Esophagus squamous epithelium (tissue), 5 donors: ENCODE measurements at regions not wholly inside any gene's neighbourhood (a gene's known extent, or its start where the extent isn't known, plus 50 kb on each side); places are given as distances from the start of the nearest gene placed in this dataset.

Experiments used
- DNase-seq: peaks from one replicate; lab custom pipeline; 2025; lab: John Stamatoyannopoulos, UW
- H3K27ac ChIP-seq, 4 donors: fragments of 200-600 bp; sonication (generic); one replicate each; pipeline ENCODE4 v1.5.1; 2016 to 2019; ENCODE audit warnings: mild to moderate bottlenecking in 1 of 4
- H3K27me3 ChIP-seq, 4 donors: fragments of 200-600 bp; sonication (generic); 1 replicate in 3 of 4; 2 replicates in 1 of 4; pipeline versions ENCODE4 v1.5.1 to v1.6.0; 2017 to 2021; ENCODE audit warnings: antibody characterized with exemption in 1 of 4
- H3K36me3 ChIP-seq, 3 donors: fragments of 200-600 bp; sonication (generic); one replicate each; pipeline ENCODE4 v1.5.1; 2016 to 2019
- H3K4me1 ChIP-seq, 3 donors: fragments of 200-600 bp; sonication (generic); one replicate each; pipeline ENCODE4 v1.5.1; 2017 to 2019
- H3K4me3 ChIP-seq, 4 donors: fragments of 200-600 bp; sonication (generic); 1 replicate in 3 of 4; 2 replicates in 1 of 4; pipeline ENCODE4 v1.5.1; 2016 to 2019; ENCODE audit warnings: mild to moderate bottlenecking in 2 of 4, moderate library complexity in 1 of 4
- H3K9me3 ChIP-seq, 3 donors: fragments of 200-600 bp; sonication (generic); one replicate each; pipeline ENCODE4 v1.5.1; 2016 to 2019
- CTCF ChIP-seq, 6 experiments: fragments of 450-650 bp in 4 of 6; fragments of 200-600 bp in 2 of 6; sonication (generic) in 2 of 6; IDR thresholded peaks; one replicate each; pipeline ENCODE4 v1.5.1; 2016 to 2019; ENCODE audit warnings: antibody characterized with exemption in 6 of 6, mild to moderate bottlenecking in 4 of 6, moderate library complexity in 4 of 6
- POLR2A ChIP-seq, 4 donors: fragments of 450-650 bp; IDR thresholded peaks; one replicate each; pipeline ENCODE4 v1.6.1; 2017; ENCODE audit warnings: antibody characterized with exemption in 4 of 4, mild to moderate bottlenecking in 4 of 4, moderate library complexity in 3 of 4
- WGBS, 2 donors: methylation state at CpG; one replicate each; pipeline ENCODE4 v1.1.5; 2018; 5-methylcytosine and 5-hydroxymethylcytosine counted together
- intact Hi-C: fragments of 100-400 bp; cut with DNase I; formaldehyde crosslinking; loops from one replicate; pipeline ENCODE4 v1.15.0; 2022
- donor health status: DM: yes; HTN: yes; CAD: no.

- DNase-seq, result no peak
- Histone ChIP-seq H3K27ac (no peak overlapping the region), H3K9me3 (no peaks in the 10 kb centered on the region), H3K4me3 (no peak overlapping the region), H3K4me1 (no peaks in the 10 kb centered on the region), H3K36me3 (no peaks in the 10 kb centered on the region), H3K27me3 (no peaks in the 10 kb centered on the region)
- intact Hi-C loops, result no loop called here
- TF ChIP-seq POLR2A (IDR thresholded peaks at IDR 0.05) (no peak), CTCF (IDR thresholded peaks at IDR 0.05) (no peak)
- WGBS, 2 donors, result 44 to 48% methylated on average over 2 of the region's 2 CpGs
Measured at GRCh38 chr18:71403501-71403900, 1114.7 kb downstream of the SOCS6 start.

- Histone ChIP-seq H3K36me3 (no peaks in the 10 kb centered on the region), H3K4me3 (no peak overlapping the region), H3K4me1 (no peaks in the 10 kb centered on the region), H3K27ac (no peak overlapping the region), H3K27me3 (no peaks in the 10 kb centered on the region), H3K9me3 (no peaks in the 10 kb centered on the region)
- WGBS, 2 donors, result 41 to 55% methylated on average over 4 of the region's 4 CpGs
- intact Hi-C loops, result no loop called here
- DNase-seq, result no peak
- TF ChIP-seq CTCF (IDR thresholded peaks at IDR 0.05) (no peak), POLR2A (IDR thresholded peaks at IDR 0.05) (no peak)
Measured at GRCh38 chr18:71398531-71398930, 1109.7 kb downstream of the SOCS6 start.

- Histone ChIP-seq H3K9me3 (no peaks in the 10 kb centered on the region), H3K27ac (no peak overlapping the region), H3K27me3 (no peaks in the 10 kb centered on the region), H3K36me3 (no peaks in the 10 kb centered on the region), H3K4me1 (no peaks in the 10 kb centered on the region), H3K4me3 (no peak overlapping the region)
- DNase-seq, result no peak
- TF ChIP-seq CTCF (IDR thresholded peaks at IDR 0.05) (no peak), POLR2A (IDR thresholded peaks at IDR 0.05) (no peak)
- whole genome bisulfite sequencing, 2 donors, result 77 to 84% methylated on average over 3 of the region's 3 CpGs
- intact Hi-C loops, result no loop called here
Measured at GRCh38 chr18:71388148-71388547, 1099.3 kb downstream of the SOCS6 start.

- intact Hi-C loops, result no loop called here
- WGBS, 2 donors, result 41 to 58% methylated on average over 5 of the region's 5 CpGs
- TF ChIP-seq CTCF (IDR thresholded peaks at IDR 0.05) (no peak), POLR2A (IDR thresholded peaks at IDR 0.05) (no peak)
- DNase-seq, result no peak
- peaks cover 0 to 6% (median 0%) of the 10 kb centered on the region in 3 donors for H3K9me3 ChIP-seq
- no peaks in the 10 kb centered on the region for H3K27me3 ChIP-seq
- no peaks in the 10 kb centered on the region for H3K4me1 ChIP-seq
- H3K4me3 ChIP-seq, result no peak overlapping the region
- no peaks in the 10 kb centered on the region for H3K36me3 ChIP-seq
- H3K27ac ChIP-seq, result no peak overlapping the region
Measured at GRCh38 chr18:71374294-71375000, 1085.6 kb downstream of the SOCS6 start.

- H3K27ac ChIP-seq, result no peak overlapping the region
- no peaks in the 10 kb centered on the region for H3K27me3 ChIP-seq
- 45 to 61% methylated on average over 2 of the region's 2 CpGs for WGBS, 2 donors
- H3K9me3 ChIP-seq, result peaks cover 0 to 11% (median 0%) of the 10 kb centered on the region in 3 donors
- TF ChIP-seq POLR2A (IDR thresholded peaks at IDR 0.05) (no peak), CTCF (IDR thresholded peaks at IDR 0.05) (no peak)
- no peak overlapping the region for H3K4me3 ChIP-seq
- intact Hi-C loops, result no loop called here
- DNase-seq, result no peak
- no peaks in the 10 kb centered on the region for H3K4me1 ChIP-seq
- no peaks in the 10 kb centered on the region for H3K36me3 ChIP-seq
Measured at GRCh38 chr18:71371951-71372605, 1083.2 kb downstream of the SOCS6 start.
